ENCODE measurements at regions not wholly inside any gene's neighbourhood (a gene's known extent, or its start where the extent isn't known, plus 50 kb on each side); places are given as distances from the start of the nearest gene placed in this dataset.

DNA sequence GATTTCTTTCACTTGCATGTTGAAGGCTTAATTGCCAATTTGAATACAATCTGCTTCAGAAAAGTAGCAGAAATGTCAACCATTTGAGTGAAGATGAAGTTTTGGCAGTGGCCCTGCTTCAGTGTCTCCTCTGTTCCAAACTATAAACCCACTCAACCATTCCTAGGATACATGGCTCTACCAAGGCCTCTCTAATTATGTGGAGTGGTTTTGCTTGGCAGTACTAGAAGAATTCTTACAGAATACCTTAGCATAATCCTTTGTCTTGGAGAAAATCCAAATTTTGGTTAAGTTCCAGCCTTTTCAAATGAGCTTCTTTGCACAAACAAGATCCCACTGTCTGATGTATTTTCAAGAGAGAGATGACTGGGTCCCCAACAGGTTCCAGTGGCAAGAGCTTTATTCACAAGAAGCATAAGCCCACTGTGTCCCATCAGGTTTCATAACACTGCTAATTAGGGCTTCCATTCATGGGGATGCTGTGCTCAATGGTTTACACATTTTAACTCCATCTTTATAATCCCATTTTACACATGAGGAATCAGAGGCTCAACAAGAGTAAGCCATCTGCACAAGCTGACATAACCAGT is 234.5 kb downstream of the IPO8 start:
- peaks cover 6% of the 10 kb centered on the region; the same call in 1 of the 2 replicates for H3F3A ChIP-seq (ENCODE audit: insufficient read depth)
- H3K4me1 ChIP-seq (ENCODE audit: insufficient read depth) = no peaks in the 10 kb centered on the region; the same call in 1 of the 2 replicates
- no peaks in the 10 kb centered on the region for H3K36me3 ChIP-seq (ENCODE audit: low read depth)
- in situ Hi-C loops (cut with MboI) = no loop called here
- H3K4me3 ChIP-seq = no peak overlapping the region
- TF ChIP-seq EZH2phosphoT487 (IDR thresholded peaks at IDR 0.05; ENCODE audit: insufficient read depth, low read depth) = no peak
- no peak for TF ChIP-seq EZH2 (IDR thresholded peaks at IDR 0.05; ENCODE audit: insufficient read depth, poor library complexity, severe bottlenecking)
- H4K20me1 ChIP-seq (ENCODE audit: insufficient read depth) = no peaks in the 10 kb centered on the region
- H3K27me3 ChIP-seq (replicated peaks; ENCODE audit: insufficient read depth) = no peaks in the 10 kb centered on the region; the same call in 1 of the 2 replicates
- H3K79me2 ChIP-seq (ENCODE audit: insufficient read depth) = no peaks in the 10 kb centered on the region
- H3K9ac ChIP-seq = no peak overlapping the region
- H3K9me3 ChIP-seq (ENCODE audit: low read depth) = no peaks in the 10 kb centered on the region
- no peak overlapping the region for H2AFZ ChIP-seq
- H3K4me2 ChIP-seq (ENCODE audit: unreplicated experiment) = no peak overlapping the region
- no peaks in the 10 kb centered on the region for H3K9me2 ChIP-seq (ENCODE audit: insufficient read depth)
- DNase-seq = no peak
- no peak overlapping the region for H3K27ac ChIP-seq

DNA sequence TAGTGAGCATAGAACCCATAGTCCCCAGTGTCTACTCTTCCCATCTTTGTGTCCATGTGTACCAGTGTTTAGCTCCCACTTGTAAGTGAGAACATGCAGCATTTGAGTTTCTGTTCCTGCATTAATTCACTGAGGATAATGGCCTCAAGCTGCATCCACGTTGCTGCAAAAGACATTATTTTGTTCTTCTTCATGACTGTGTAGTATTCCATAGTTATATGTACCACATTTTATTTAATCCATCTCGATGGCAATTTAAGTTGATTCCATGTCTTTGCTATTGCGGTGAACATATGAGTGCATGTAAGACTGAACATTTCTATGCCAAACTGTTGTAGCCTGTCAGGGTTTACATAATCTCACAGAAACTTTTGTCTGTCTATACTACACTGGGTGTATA is 237.2 kb downstream of the IPO8 start:
- no peak for TF ChIP-seq EZH2phosphoT487 (IDR thresholded peaks at IDR 0.05; ENCODE audit: insufficient read depth, low read depth)
- TF ChIP-seq EZH2 (IDR thresholded peaks at IDR 0.05; ENCODE audit: insufficient read depth, poor library complexity, severe bottlenecking) = no peak
- Histone ChIP-seq H3K36me3 (ENCODE audit: low read depth) (no peaks in the 10 kb centered on the region), H3K79me2 (ENCODE audit: insufficient read depth) (no peaks in the 10 kb centered on the region), H2AFZ (no peak overlapping the region), H3K27me3 (replicated peaks; ENCODE audit: insufficient read depth) (no peaks in the 10 kb centered on the region), H4K20me1 (ENCODE audit: insufficient read depth) (no peaks in the 10 kb centered on the region), H3K9ac (no peak overlapping the region), H3K9me2 (ENCODE audit: insufficient read depth) (no peaks in the 10 kb centered on the region), H3K9me3 (ENCODE audit: low read depth) (no peaks in the 10 kb centered on the region), H3K4me2 (ENCODE audit: unreplicated experiment) (no peak overlapping the region), H3K27ac (no peak overlapping the region), H3K4me1 (ENCODE audit: insufficient read depth) (no peaks in the 10 kb centered on the region; the same call in 1 of the 2 replicates), H3F3A (ENCODE audit: insufficient read depth) (peaks cover 6% of the 10 kb centered on the region; the same call in 1 of the 2 replicates), H3K4me3 (no peak overlapping the region)
- no peak for DNase-seq
- in situ Hi-C loops (cut with MboI) = no loop called here
- 79 to 85% methylated on average over 3 of the region's 3 CpGs for WGBS, 2 experiments (ENCODE audit: low coverage in 1 of 2, low lambda C conversion rate in 2 of 2, missing lambda C conversion rate in 2 of 2)

DNA sequence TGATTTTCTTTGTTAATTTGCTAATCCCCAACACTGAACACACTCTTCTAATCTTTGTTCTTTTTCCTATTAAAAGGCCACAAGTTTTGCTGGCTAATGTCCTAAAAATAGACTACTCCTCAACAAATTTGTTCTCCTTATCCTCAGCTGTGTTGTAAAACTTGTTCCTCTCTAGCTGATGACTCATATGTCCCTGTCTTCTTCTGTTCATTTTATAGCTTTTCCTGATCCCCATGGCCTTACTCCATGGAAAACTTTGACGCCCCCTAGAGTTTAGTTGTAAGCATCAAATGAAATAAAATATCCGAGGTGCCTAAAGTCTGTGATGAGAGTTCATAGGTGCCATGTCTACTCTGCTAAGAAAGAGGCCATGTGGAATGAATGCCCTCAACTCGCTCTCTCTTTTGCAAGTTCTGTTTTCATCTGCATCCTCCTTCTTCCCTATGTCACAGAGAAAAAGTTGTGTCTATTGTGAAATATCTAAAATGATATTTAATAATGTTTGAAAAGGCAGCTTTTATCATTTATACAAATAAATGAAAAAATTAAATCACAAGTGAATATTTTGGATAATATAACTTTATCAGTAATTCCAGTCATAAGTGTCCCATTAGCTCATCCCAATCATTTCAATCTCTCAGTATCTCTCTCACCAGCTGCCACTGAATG is 237.9 kb downstream of the IPO8 start:
- peaks cover 6% of the 10 kb centered on the region; the same call in 1 of the 2 replicates for H3F3A ChIP-seq (ENCODE audit: insufficient read depth)
- in situ Hi-C loops (cut with MboI) = no loop called here
- 25% methylated on average over 3 of the region's 3 CpGs for WGBS, 2 experiments (ENCODE audit: low coverage in 1 of 2, low lambda C conversion rate in 2 of 2, missing lambda C conversion rate in 2 of 2)

DNA sequence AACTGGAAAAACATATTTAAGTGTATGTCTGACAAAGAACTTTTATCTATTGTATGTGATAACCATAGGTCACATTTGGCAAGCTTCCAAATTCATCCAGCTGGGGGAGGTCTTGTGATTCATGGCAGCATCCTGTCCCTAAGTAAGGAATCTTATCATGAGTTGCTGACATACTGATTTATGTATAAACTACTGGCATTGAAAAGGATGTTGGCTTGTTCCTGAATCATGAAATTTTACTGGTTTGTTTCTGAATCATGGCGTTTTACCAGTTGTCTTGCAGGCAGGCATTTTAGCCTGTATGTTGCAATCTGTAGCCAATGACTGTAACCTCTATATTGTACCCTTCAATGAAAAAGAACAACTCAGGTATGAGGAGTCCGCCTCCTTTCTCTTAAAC is 244.8 kb downstream of the IPO8 start:
- 59 to 62% methylated on average over 2 of the region's 2 CpGs for WGBS, 2 experiments (ENCODE audit: low coverage in 1 of 2, low lambda C conversion rate in 2 of 2, missing lambda C conversion rate in 2 of 2)
- Histone ChIP-seq H3K9me2 (ENCODE audit: insufficient read depth) (no peaks in the 10 kb centered on the region), H3F3A (ENCODE audit: insufficient read depth) (no peaks in the 10 kb centered on the region), H3K79me2 (ENCODE audit: insufficient read depth) (no peaks in the 10 kb centered on the region), H4K20me1 (ENCODE audit: insufficient read depth) (no peaks in the 10 kb centered on the region), H3K9ac (no peak overlapping the region), H2AFZ (no peak overlapping the region), H3K9me3 (ENCODE audit: low read depth) (peaks cover 7% of the 10 kb centered on the region), H3K36me3 (ENCODE audit: low read depth) (no peaks in the 10 kb centered on the region), H3K4me3 (no peak overlapping the region), H3K27ac (no peak overlapping the region), H3K4me2 (ENCODE audit: unreplicated experiment) (no peak overlapping the region), H3K27me3 (replicated peaks; ENCODE audit: insufficient read depth) (no peaks in the 10 kb centered on the region), H3K4me1 (ENCODE audit: insufficient read depth) (no peaks in the 10 kb centered on the region)
- DNase-seq = peak; percentile 0
- TF ChIP-seq EZH2phosphoT487 (IDR thresholded peaks at IDR 0.05; ENCODE audit: insufficient read depth, low read depth) (no peak), EZH2 (IDR thresholded peaks at IDR 0.05; ENCODE audit: insufficient read depth, poor library complexity, severe bottlenecking) (no peak)
- in situ Hi-C loops (cut with MboI) = no loop called here

More for the DNA sequence above, 237.9 kb downstream of the IPO8 start:
- Histone ChIP-seq H3K27ac (no peak overlapping the region), H3K36me3 (ENCODE audit: low read depth) (no peaks in the 10 kb centered on the region), H3K27me3 (replicated peaks; ENCODE audit: insufficient read depth) (no peaks in the 10 kb centered on the region), H3K9me3 (ENCODE audit: low read depth) (no peaks in the 10 kb centered on the region), H3K79me2 (ENCODE audit: insufficient read depth) (no peaks in the 10 kb centered on the region), H2AFZ (no peak overlapping the region), H4K20me1 (ENCODE audit: insufficient read depth) (no peaks in the 10 kb centered on the region), H3K4me3 (no peak overlapping the region), H3K4me2 (ENCODE audit: unreplicated experiment) (no peak overlapping the region), H3K9me2 (ENCODE audit: insufficient read depth) (no peaks in the 10 kb centered on the region), H3K9ac (no peak overlapping the region), H3K4me1 (ENCODE audit: insufficient read depth) (no peaks in the 10 kb centered on the region; the same call in 1 of the 2 replicates)
- no peak for TF ChIP-seq EZH2phosphoT487 (IDR thresholded peaks at IDR 0.05; ENCODE audit: insufficient read depth, low read depth)
- no peak for TF ChIP-seq EZH2 (IDR thresholded peaks at IDR 0.05; ENCODE audit: insufficient read depth, poor library complexity, severe bottlenecking)
- DNase-seq = peak; percentile 92
